Endothelial cell of umbilical vein (primary cell): ENCODE measurements at regions not wholly inside any gene's neighbourhood (a gene's known extent, or its start where the extent isn't known, plus 50 kb on each side); places are given as distances from the start of the nearest gene placed in this dataset.
A peak's percentile ranks its signal among the peaks of the same experiment; 100 is the strongest.

Experiments used
- BruUV-seq: library from RNA; stranded (reverse); fragments of 400-500 nt; replicated peaks from 2 replicates; lab custom pipeline; 2021; lab: Mats Ljungman, UMichigan
- CTCF ChIA-PET: fragments of 300-600, 350-600 bp; sonication (Branson Sonifier 250); formaldehyde crosslinking; loops from one replicate; lab custom pipeline; 2021; ENCODE audit warnings: antibody characterized with exemption, inconsistent platforms; lab: Charles Lee
- POLR2A ChIA-PET: fragments of 300-600, 350-600 bp; sonication (Branson Sonifier 250); formaldehyde crosslinking; loops from one replicate; lab custom pipeline; 2021; ENCODE audit warnings: antibody characterized with exemption, inconsistent platforms; lab: Charles Lee
- DNase-seq: peaks from one replicate; pipeline ENCODE4 v3.0.0-alpha.2; 2011; ENCODE audit warnings: low read depth, low spot score
- FAIRE-seq: peaks from 2 replicates; lab custom pipeline; 2011; peaks lifted over from hg19 to GRCh38; lab: Jason Lieb, UNC
- H2AFZ ChIP-seq: 2 replicates; pipeline ENCODE4 v1.6.0; 2012; ENCODE audit warnings: low read depth, low read length, control low read depth, inconsistent platforms
- H3K27ac ChIP-seq: 2 replicates; pipeline ENCODE4 v1.5.1; 2011; ENCODE audit warnings: low read depth, mild to moderate bottlenecking, control low read depth, low read length, moderate library complexity; ENCODE audit not compliant: insufficient read depth
- H3K27me3 ChIP-seq, 2 experiments: 2 replicates each; pipeline versions ENCODE4 v1.6.0 to v1.6.1; 2011; ENCODE audit warnings: low read length in 2 of 2, mixed read lengths in 1 of 2; ENCODE audit not compliant: control insufficient read depth in 2 of 2, insufficient read depth in 2 of 2
- H3K36me3 ChIP-seq, 2 experiments: 2 replicates in 1 of 2; 3 replicates in 1 of 2; pipeline ENCODE4 v1.5.1; 2011; ENCODE audit warnings: low read length in 2 of 2, mild to moderate bottlenecking in 1 of 2, moderate library complexity in 1 of 2; ENCODE audit not compliant: control insufficient read depth in 2 of 2, insufficient read depth in 2 of 2; ENCODE audit errors: extremely low read depth in 1 of 2
- H3K4me1 ChIP-seq: 3 replicates; pipeline ENCODE4 v1.5.1; 2011; ENCODE audit warnings: mild to moderate bottlenecking, low read length; ENCODE audit not compliant: control insufficient read depth, insufficient read depth; ENCODE audit errors: extremely low read depth
- H3K4me2 ChIP-seq: 2 replicates; pipeline ENCODE4 v1.6.1; 2011; ENCODE audit warnings: low read length, control low read depth, mixed read lengths; ENCODE audit not compliant: insufficient read depth
- H3K4me3 ChIP-seq, 3 experiments: fragments of 200-600 bp in 1 of 3; sonication (generic), shearing (Covaris generic) in 1 of 3; replicated peaks in 1 of 3; 2 replicates each; pipeline ENCODE4 v1.5.1; 2011 to 2016; ENCODE audit warnings: control low read depth in 3 of 3, low read length in 3 of 3, mild to moderate bottlenecking in 2 of 3, inconsistent platforms in 1 of 3, low read depth in 1 of 3, moderate library complexity in 1 of 3; ENCODE audit not compliant: insufficient read depth in 1 of 3
- H3K79me2 ChIP-seq: 2 replicates; pipeline ENCODE4 v1.6.0; 2012; ENCODE audit warnings: low read length, inconsistent platforms; ENCODE audit not compliant: control insufficient read depth, insufficient read depth
- H3K9ac ChIP-seq: replicated peaks from 2 replicates; pipeline ENCODE3; 2011; ENCODE audit warnings: low read length, control low read depth; ENCODE audit not compliant: insufficient read depth; ENCODE audit errors: extremely low read depth
- H3K9me1 ChIP-seq: replicated peaks from 3 replicates; pipeline ENCODE4 v1.6.0; 2011; ENCODE audit warnings: mild to moderate bottlenecking, low read length; ENCODE audit not compliant: control insufficient read depth, insufficient read depth; ENCODE audit errors: extremely low read depth
- H3K9me3 ChIP-seq: replicated peaks from 2 replicates; pipeline ENCODE4 v1.5.1; 2012; ENCODE audit warnings: low read length, inconsistent platforms; ENCODE audit not compliant: control insufficient read depth, insufficient read depth
- H4K20me1 ChIP-seq: replicated peaks from 2 replicates; pipeline ENCODE3; 2011; ENCODE audit warnings: mild to moderate bottlenecking, low read length; ENCODE audit not compliant: control insufficient read depth, insufficient read depth; ENCODE audit errors: extremely low read depth
- CTCF ChIP-seq, 2 donors: IDR thresholded peaks; 1 replicate in 1 of 2; 2 replicates in 1 of 2; pipeline ENCODE4 v1.5.1; 2011; ENCODE audit warnings: low read length in 2 of 2, mild to moderate bottlenecking in 2 of 2, moderate library complexity in 2 of 2, control low read depth in 1 of 2, inconsistent platforms in 1 of 2, low read depth in 1 of 2; ENCODE audit not compliant: insufficient read depth in 1 of 2; ENCODE audit errors: extremely low read depth in 1 of 2
- EZH2 ChIP-seq: IDR thresholded peaks from 2 replicates; pipeline ENCODE4 v1.6.1; 2012; ENCODE audit warnings: borderline replicate concordance, low read depth, mild to moderate bottlenecking, moderate library complexity, low read length, inconsistent platforms; ENCODE audit not compliant: severe bottlenecking
- FOS ChIP-seq: IDR thresholded peaks from 2 replicates; pipeline ENCODE4 v1.6.1; 2011; ENCODE audit warnings: mild to moderate bottlenecking, low read length, moderate library complexity, borderline replicate concordance; ENCODE audit not compliant: insufficient read depth
- GATA2 ChIP-seq: IDR thresholded peaks from 2 replicates; pipeline ENCODE4 v1.7.0; 2011; ENCODE audit warnings: low read depth, mild to moderate bottlenecking, moderate library complexity, mixed read lengths, low read length; ENCODE audit not compliant: insufficient read length, insufficient read depth
- JUN ChIP-seq: IDR thresholded peaks from 2 replicates; pipeline ENCODE4 v1.6.1; 2011; ENCODE audit warnings: borderline replicate concordance, low read depth; ENCODE audit not compliant: insufficient read length, insufficient read depth
- MYC ChIP-seq: IDR thresholded peaks from one replicate; pipeline ENCODE4 v1.6.1; 2011; ENCODE audit warnings: mild to moderate bottlenecking, low read depth, low read length
- POLR2A ChIP-seq: IDR thresholded peaks from 2 replicates; pipeline ENCODE4 v1.6.1; 2012; ENCODE audit warnings: low read depth, mild to moderate bottlenecking, control low read depth, low read length
- POLR2AphosphoS5 ChIP-seq: IDR thresholded peaks from 2 replicates; pipeline ENCODE4 v1.6.1; 2012; ENCODE audit warnings: low read depth, mild to moderate bottlenecking, control low read depth, low read length, moderate library complexity; ENCODE audit not compliant: insufficient read depth
- dilution Hi-C: fragments of 300-500 bp; cut with MboI; formaldehyde crosslinking; loops from one replicate; pipeline ENCODE4 v1.15.0; 2019; ENCODE audit warnings: low sequenced_read_pairs; ENCODE audit not compliant: extremely low pct_ligation_motif_present
- intact Hi-C: fragments of 100-400 bp; cut with micrococcal nuclease; formaldehyde crosslinking; loops from one replicate; pipeline ENCODE4 v1.10.0; 2022
- TF ChIP-seq, protein P1 (sequence below): IDR thresholded peaks from 2 replicates; pipeline ENCODE4 v1.6.1; 2011; ENCODE audit not compliant: insufficient read depth, insufficient read length

- ChIA-PET CTCF (interaction anchor here (0.6 to 1.3 kb wide), 3 partner anchors 9 to 500 kb away, joined by 3 to 5 read pairs (median 3); no protein-coding TSS in a partner anchor), POLR2A (no interaction called here)
- no peaks in the 10 kb centered on the region for H3K79me2 ChIP-seq
- no peak overlapping the region for H3K4me2 ChIP-seq
- H3K27me3 ChIP-seq: no peaks in the 10 kb centered on the region
- dilution Hi-C loops: no loop called here
- H3K9ac ChIP-seq: peak overlapping the region; percentile 38
- H3K4me1 ChIP-seq: peaks cover 39% of the 10 kb centered on the region
- intact Hi-C loops: no loop called here
- FAIRE-seq: no peak
- H3K9me1 ChIP-seq: no peaks in the 10 kb centered on the region
- no peak overlapping the region for H3K4me3 ChIP-seq
- H3K36me3 ChIP-seq: no peaks in the 10 kb centered on the region
- peak overlapping the region; percentile 44 for H3K27ac ChIP-seq
- no peak for DNase-seq
- BruUV-seq: no TSS peak
- H2AFZ ChIP-seq: peak overlapping the region; percentile 66
- no peaks in the 10 kb centered on the region for H4K20me1 ChIP-seq
- no peak for TF ChIP-seq POLR2AphosphoS5
- no peak for TF ChIP-seq POLR2A
- TF ChIP-seq CTCF (IDR thresholded peaks at IDR 0.05; ENCODE audit: extremely low read depth in 1 of 2, insufficient read depth in 1 of 2, low read depth in 1 of 2, low read length in 2 of 2): no peak
- TF ChIP-seq MYC: no peak
- no peak for TF ChIP-seq GATA2
- TF ChIP-seq FOS: no peak
- no peak for TF ChIP-seq JUN
- TF ChIP-seq EZH2: no peak
- TF ChIP-seq, protein P1, sequence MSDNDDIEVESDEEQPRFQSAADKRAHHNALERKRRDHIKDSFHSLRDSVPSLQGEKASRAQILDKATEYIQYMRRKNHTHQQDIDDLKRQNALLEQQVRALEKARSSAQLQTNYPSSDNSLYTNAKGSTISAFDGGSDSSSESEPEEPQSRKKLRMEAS: no peak
- no peaks in the 10 kb centered on the region for H3K9me3 ChIP-seq
These were observed 501.3 kb upstream of the SULF2 start for GRCh38 chr20:48286601-48287000.
